ENCODE measurements at regions not wholly inside any gene's neighbourhood (a gene's known extent, or its start where the extent isn't known, plus 50 kb on each side); places are given as distances from the start of the nearest gene placed in this dataset.

- WGBS, 2 donors: 91 to 94% methylated on average over 3 of the region's 3 CpGs
- no peaks in the 10 kb centered on the region for H3K36me3 ChIP-seq
- intact Hi-C loops (cut with DNase I): no loop called here
- H3K4me3 ChIP-seq: no peak overlapping the region
- H3K27me3 ChIP-seq: no peaks in the 10 kb centered on the region
- no peaks in the 10 kb centered on the region for H3K4me1 ChIP-seq
- H3K27ac ChIP-seq: no peak overlapping the region
- TF ChIP-seq POLR2A (IDR thresholded peaks at IDR 0.05): no peak
- no peaks in the 10 kb centered on the region for H3K9me3 ChIP-seq
- DNase-seq: no peak
Measured at GRCh38 chr5:39857041-39857440, 432.3 kb upstream of the DAB2 start.

DNA sequence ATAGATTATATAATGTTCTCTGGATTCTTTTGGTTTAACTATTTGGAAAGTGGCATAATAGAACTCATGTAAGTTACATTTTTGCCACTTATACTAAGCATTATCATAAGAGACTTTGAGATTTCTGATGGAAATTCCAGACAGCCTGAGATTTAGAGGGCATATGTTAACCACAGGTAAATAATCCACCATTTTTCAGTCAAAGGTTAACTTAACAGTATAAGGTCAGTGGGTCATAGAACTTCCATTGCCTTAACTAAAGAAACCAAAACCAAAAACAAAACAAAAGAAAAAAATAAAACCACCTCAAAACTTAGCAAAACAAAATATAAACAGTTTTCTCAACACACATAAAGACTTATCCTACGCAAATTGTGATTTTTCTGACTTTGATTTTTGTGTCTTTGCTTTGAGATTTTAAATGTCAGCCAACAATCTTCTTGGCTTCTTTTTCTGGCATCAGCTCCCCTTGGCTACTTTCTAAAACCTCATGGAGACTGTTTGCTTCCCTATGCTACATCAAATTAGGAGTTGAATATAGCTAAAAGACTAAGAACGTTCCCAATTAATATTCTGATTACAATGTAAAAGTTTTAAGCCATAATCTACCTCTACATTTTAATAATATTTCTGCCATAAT lies 430.1 kb upstream of the DAB2 start:
- no peaks in the 10 kb centered on the region for H3K36me3 ChIP-seq
- intact Hi-C loops (cut with DNase I): no loop called here
- DNase-seq: no peak
- WGBS, 2 donors: 89 to 92% methylated on average over 2 of the region's 2 CpGs
- no peak overlapping the region for H3K4me3 ChIP-seq
- H3K9me3 ChIP-seq: no peaks in the 10 kb centered on the region
- no peak overlapping the region for H3K27ac ChIP-seq
- TF ChIP-seq, protein P1, sequence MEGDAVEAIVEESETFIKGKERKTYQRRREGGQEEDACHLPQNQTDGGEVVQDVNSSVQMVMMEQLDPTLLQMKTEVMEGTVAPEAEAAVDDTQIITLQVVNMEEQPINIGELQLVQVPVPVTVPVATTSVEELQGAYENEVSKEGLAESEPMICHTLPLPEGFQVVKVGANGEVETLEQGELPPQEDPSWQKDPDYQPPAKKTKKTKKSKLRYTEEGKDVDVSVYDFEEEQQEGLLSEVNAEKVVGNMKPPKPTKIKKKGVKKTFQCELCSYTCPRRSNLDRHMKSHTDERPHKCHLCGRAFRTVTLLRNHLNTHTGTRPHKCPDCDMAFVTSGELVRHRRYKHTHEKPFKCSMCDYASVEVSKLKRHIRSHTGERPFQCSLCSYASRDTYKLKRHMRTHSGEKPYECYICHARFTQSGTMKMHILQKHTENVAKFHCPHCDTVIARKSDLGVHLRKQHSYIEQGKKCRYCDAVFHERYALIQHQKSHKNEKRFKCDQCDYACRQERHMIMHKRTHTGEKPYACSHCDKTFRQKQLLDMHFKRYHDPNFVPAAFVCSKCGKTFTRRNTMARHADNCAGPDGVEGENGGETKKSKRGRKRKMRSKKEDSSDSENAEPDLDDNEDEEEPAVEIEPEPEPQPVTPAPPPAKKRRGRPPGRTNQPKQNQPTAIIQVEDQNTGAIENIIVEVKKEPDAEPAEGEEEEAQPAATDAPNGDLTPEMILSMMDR (IDR thresholded peaks at IDR 0.05): no peak
- TF ChIP-seq EP300 (IDR thresholded peaks at IDR 0.05) (no peak), POLR2A (IDR thresholded peaks at IDR 0.05) (no peak), POLR2AphosphoS5 (IDR thresholded peaks at IDR 0.05) (no peak)
- no peaks in the 10 kb centered on the region for H3K4me1 ChIP-seq
- no peaks in the 10 kb centered on the region for H3K27me3 ChIP-seq

- intact Hi-C loops (cut with DNase I): no loop called here
- Histone ChIP-seq H3K27ac (no peak overlapping the region), H3K9me3 (no peaks in the 10 kb centered on the region), H3K27me3 (no peaks in the 10 kb centered on the region), H3K4me3 (no peak overlapping the region), H3K4me1 (no peaks in the 10 kb centered on the region), H3K36me3 (no peaks in the 10 kb centered on the region)
- 83 to 89% methylated on average over 4 of the region's 4 CpGs for WGBS, 2 donors
- DNase-seq: no peak
- TF ChIP-seq EP300 (IDR thresholded peaks at IDR 0.05) (no peak), POLR2A (IDR thresholded peaks at IDR 0.05) (no peak), POLR2AphosphoS5 (IDR thresholded peaks at IDR 0.05) (no peak)
- TF ChIP-seq, protein P1 (IDR thresholded peaks at IDR 0.05): no peak
Measured at GRCh38 chr5:39850291-39850690, 425.5 kb upstream of the DAB2 start.

GRCh38 chr5:39846144-39846543 lies 421.4 kb upstream of the DAB2 start:
- intact Hi-C loops (cut with DNase I): no loop called here
- Histone ChIP-seq H3K4me1 (no peaks in the 10 kb centered on the region), H3K9me3 (no peaks in the 10 kb centered on the region), H3K27ac (no peak overlapping the region), H3K36me3 (no peaks in the 10 kb centered on the region), H3K27me3 (no peaks in the 10 kb centered on the region), H3K4me3 (no peak overlapping the region)
- TF ChIP-seq, protein P1 (IDR thresholded peaks at IDR 0.05): no peak
- TF ChIP-seq EP300 (IDR thresholded peaks at IDR 0.05) (no peak), POLR2AphosphoS5 (IDR thresholded peaks at IDR 0.05) (no peak), POLR2A (IDR thresholded peaks at IDR 0.05) (no peak)
- no peak for DNase-seq

- H3K27me3 ChIP-seq: no peaks in the 10 kb centered on the region
- no peak overlapping the region for H3K27ac ChIP-seq
- DNase-seq: no peak
- H3K4me1 ChIP-seq: no peaks in the 10 kb centered on the region
- TF ChIP-seq POLR2AphosphoS5 (IDR thresholded peaks at IDR 0.05) (no peak), EP300 (IDR thresholded peaks at IDR 0.05) (no peak), POLR2A (IDR thresholded peaks at IDR 0.05) (no peak)
- TF ChIP-seq, protein P1 (IDR thresholded peaks at IDR 0.05): no peak
- no peak overlapping the region for H3K4me3 ChIP-seq
- intact Hi-C loops (cut with DNase I): no loop called here
- 46 to 68% methylated on average over 1 of the region's 1 CpG for WGBS, 2 donors
- H3K9me3 ChIP-seq: peaks cover 0 to 6% (median 4%) of the 10 kb centered on the region in 4 donors
- no peaks in the 10 kb centered on the region for H3K36me3 ChIP-seq
Measured at GRCh38 chr5:39843767-39844166, 419.0 kb upstream of the DAB2 start.
